HG03095 (cell line): ENCODE measurements at regions not wholly inside any gene's neighbourhood (a gene's known extent, or its start where the extent isn't known, plus 50 kb on each side); places are given as distances from the start of the nearest gene placed in this dataset.
"Not testable (repeated sequence)": the region's sequence is repeated elsewhere in the genome, so short reads cannot be mapped to it uniquely, and the experiment has no call there.

ENCODE experiments used
- ATAC-seq: cut with Tn5 transposase; IDR thresholded peaks from one replicate; pipeline ENCODE4 v1.9.1; 2021; ENCODE audit warnings: moderate library complexity; ENCODE audit not compliant: unreplicated experiment

DNA sequence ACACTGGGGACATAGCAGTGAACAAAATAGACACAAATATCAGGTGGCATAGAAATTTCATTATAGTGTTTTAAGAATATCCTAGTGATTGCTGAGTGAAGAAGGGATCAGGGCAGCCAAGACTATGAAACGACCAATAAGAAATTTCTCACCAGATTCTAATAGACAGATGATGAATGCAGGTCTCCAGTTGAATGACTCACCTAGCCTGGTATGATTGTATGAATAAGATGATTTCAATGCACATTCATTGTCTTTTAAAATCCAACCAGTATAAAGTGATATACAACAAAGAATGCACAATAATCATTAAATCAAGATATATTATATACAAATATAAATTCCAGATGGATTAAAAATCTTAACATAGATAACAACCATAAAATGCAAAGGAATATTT, 124.5 kb upstream of the TENT5A start:
- ATAC-seq: no peak

DNA sequence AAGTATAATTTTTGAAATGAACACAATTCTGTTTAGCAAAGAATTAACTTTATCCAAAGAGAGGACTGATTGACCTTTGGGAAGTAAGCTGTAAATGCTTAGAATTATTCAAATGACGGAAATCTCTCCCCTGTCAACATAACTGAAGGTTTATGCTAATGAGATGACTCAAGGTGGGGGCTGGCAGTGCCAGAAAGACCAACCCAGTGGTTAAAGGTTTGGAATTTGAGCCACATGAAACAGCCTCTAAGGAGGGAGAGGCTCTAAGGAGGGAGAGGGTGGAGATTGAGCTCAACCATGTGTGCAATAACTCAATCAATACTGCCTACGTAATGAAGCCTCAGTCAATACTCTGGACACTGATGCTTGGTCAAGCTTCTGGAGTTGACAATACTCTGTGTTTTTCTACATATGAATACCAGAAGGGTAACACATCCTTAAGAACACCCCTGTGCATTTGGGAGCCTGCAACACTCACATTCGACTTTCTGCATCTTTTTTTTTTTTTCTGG, 123.4 kb upstream of the TENT5A start:
- ATAC-seq: no peak

DNA sequence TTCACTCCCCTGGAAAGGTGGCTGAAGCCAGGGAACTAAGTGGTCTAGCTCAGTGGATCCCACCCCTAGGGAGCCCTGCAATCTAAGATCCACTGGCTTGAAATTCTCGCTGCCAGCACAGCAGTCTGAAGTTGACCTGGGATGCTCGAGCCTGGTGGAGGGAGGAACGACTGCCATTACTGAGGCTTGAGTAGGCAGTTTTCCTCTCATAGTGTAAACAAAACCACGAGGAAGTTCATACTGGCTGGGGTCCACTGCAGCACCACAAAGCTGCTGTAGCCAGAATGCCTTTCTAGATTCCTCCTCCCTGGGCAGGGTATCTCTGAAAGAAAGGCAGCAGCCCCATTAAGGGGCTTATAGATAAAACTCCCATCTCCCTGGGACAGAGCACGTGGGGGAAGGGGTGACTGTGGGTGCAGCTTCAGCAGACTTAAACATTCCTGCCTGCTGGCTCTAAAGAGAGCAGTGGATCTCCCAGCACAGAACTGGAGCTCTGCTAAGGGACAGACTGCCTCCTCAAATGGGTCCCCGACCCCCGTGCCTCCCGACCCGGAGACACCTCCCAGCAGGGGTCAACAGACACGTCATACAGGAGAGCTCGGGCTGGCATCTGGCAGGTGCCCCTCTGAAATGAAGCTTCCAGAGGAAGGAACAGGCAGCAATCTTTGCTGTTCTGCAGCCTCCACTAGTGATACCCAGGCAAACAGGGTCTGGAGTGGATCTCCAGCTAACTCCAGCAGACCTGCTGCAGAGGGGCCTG, 117.4 kb upstream of the TENT5A start:
- not testable (repeated sequence) for ATAC-seq

DNA sequence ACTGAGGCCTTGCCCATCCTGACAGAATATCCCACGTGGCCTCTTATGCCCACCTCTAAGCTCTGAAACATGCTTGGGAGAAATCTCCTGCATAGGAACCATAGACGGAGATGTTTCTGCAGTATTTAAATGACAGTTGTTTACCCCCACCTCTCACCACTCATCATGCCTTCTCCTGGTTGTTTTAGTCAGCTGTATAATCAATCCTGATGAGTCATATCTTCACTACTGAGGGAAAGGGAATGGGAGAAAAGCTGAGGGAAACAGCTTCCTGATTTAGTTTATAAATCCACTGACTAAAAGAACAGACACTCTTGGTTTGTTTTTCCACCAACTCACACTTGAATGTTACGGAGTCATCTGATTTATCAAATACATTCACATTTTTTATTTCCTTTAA, 113.2 kb upstream of the TENT5A start:
- no peak for ATAC-seq

DNA sequence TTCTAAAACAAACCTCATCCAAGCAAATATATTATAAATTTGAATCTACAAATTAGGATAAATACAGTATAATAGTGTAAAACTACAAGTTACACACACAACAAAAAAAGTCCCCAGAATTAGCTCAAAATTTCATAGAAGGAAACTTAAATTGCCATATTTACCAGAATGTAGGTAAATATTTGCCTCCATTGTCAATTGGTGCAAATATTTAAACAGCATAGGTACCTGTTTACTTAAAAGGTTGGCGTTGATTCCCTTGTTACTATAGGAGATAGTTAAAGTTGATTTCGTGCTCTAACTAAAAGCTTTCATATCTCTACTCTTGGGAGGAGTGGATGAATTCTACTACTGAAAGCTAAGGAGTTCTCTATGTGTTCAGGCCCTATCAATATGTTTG, 111.6 kb upstream of the TENT5A start:
- no peak for ATAC-seq

DNA sequence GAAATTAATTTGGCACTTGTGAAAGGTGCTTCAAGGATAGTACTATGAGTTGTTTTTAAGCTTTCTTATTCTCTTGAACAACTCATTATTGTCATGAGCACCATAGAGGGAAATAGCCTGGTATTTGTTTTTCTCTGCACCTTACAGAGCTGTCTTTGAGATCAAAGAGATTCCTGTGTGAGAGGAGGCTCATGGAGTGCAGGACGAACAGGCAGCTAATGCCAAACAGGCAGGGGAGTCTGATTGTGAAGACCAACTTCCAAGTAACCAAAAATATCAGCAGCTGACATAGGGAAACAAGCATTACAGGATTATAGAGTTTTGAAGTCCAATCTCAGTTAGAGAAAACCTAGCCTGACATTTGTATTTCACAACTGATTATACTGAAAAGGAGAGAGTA, 110.6 kb upstream of the TENT5A start:
- ATAC-seq: no peak

DNA sequence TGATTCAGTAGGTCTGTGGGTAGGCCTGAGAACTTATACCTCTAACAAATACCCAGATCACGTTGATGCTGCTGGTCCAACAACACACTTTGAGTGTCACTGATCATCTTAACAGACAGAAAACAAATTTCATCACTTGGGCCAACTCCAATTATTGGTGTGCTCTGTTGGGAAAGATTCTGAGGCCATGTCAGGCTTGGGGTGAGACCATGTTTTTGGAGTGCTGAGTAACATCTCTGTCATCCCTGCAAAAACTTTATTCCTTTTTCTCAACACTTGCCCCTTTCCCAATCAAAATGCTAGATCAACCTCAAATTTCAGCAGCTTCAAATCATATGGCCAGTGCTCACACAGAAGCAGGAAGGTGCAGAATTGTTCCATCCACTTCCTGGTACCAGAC, 108.8 kb upstream of the TENT5A start:
- no peak for ATAC-seq

DNA sequence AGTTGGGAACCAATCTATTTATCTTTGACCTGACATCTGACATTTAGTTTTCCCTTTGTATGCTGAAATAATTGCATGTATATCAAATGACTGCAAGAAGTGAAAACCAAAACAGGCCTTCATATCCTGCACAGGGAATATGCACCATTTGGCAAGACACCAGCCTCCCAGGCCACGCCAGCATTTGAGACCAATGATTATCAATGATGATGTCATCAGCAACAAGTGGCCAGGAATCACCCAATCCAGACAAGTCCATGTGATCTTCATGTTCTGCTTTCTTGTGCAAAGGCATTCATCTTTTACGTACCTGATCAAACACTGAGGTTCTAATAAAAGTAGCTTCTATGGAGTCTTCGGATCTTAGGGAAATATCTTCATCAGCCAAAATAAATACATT, 107.4 kb upstream of the TENT5A start:
- ATAC-seq: no peak

DNA sequence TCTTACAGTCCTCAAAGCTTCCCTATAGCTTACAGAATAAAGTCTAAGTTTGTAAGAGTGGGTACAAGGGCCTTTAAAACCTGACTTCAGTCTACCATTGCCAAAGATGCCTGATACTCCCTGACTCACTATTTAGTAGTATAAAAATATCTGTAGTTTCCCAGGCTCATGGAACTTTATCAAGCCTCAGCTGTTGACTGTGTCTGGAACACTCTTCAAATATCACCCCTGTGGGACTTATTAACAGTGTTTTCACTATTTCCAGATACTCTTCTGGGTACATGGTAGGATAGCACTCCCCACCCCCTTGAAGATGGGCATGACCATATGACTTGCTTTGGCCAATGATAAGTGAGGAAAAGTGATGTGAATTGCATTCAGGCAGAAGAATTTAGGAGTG, 105.3 kb upstream of the TENT5A start:
- no peak for ATAC-seq

DNA sequence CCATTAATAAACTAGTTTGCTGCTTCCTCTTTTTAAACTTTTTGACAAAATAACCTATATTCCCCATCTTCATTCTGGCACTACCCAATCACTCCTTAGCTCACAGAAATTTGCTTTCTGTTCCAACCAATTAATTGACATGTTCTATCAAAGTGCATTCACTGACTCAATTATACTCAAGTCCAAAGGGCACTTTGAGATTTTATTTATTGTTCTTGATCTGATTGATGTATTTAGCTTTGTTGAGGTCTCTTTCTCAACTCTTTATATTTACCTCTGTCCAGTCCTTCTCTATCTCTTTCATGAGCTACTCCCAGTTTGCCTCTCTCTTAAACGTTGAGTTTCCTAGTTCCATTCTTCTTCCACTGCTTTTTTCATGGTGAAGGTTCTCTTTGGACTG, 104.4 kb upstream of the TENT5A start:
- ATAC-seq: no peak

DNA sequence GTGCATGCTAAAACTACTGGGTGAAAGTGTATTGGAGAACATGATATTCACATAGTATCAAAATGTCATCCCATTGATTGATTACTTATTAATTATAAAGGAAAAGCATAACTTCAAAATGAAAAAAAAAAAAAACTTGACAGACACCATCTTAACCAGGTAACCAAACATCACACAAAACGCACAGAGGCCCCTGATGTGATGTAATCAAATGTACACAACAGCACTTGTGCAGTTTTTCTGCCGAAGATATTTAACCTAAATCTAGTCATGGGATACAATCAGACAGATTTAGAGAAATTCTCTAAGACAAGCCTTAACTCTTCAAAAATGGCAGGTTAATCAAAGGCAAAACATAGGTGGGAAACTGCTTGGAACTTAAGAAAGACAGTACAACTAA, 102.0 kb upstream of the TENT5A start:
- no peak for ATAC-seq

DNA sequence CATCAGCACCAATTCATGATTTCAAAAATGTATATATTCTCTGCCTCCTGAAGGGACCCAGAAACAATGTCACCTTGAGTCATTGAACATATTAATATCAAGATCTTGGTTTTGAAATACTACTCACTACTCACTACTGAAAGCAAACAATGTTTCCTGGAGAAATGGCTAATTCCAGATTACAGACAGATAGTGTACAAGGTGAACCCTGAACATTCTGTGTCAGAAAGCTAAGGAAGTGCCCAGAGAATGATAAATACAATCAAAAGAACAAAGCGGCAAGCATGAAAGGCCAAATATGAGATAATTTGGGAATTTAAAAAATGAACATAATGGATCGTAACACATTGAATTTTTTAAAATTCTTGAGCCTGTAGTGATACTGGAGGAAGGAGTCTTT, 101.5 kb upstream of the TENT5A start:
- no peak for ATAC-seq

DNA sequence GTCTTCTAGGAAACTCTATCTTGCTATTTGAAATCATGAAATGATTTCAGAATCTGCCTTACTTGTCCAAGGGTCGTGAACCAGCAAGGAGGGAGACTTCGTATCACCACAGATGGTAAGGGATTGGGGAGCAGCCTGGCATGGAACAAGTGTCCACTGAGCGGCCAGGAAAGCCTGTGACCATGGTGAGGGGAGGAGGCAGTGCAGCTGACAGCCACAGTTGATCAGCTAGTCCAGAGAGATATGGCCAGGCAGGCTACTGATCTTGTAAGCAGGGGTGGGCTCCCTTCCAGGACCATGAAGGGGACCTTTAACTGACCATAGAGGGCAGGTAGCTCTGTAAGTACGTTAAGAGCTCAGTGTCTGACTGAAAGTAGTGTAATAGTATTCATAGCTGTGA, 96.8 kb upstream of the TENT5A start:
- no peak for ATAC-seq

DNA sequence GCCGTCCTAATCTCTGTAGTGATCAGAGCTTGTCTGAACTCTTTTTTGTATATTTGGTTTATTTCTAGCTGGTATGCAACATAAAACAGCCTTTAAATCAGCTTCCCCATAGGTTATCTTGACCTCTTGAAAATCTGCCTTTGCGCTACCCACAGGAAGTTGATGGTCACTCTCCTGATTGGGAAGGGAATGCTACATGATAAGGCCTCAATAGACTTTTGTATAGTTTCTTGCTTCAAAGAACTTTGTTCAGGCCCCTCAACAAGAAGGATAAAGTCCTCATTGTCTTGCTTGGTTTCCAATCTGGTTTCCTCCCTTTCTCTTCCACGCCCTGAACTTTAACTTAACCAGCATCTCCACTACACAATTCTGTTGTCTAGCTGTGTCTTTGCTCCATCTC, 95.4 kb upstream of the TENT5A start:
- no peak for ATAC-seq

DNA sequence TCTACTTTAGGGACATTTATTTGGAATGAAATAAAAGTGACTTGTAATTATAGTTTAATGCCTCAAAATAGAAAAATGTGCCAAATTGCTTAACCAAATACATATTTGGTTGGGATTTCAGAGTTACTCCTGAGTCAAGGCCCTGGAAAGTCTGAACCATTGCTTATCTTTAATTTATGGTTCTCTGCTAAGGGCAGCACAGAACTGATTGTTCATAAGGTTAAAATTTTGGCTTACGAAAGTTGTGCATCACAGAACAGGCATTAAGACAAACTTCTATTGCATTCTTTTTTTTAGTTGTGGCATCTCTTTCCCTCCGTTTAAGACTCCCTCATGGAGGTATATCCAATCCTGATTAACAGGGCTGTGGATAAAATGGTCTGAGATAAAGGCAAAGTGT, 92.2 kb upstream of the TENT5A start:
- ATAC-seq: no peak

DNA sequence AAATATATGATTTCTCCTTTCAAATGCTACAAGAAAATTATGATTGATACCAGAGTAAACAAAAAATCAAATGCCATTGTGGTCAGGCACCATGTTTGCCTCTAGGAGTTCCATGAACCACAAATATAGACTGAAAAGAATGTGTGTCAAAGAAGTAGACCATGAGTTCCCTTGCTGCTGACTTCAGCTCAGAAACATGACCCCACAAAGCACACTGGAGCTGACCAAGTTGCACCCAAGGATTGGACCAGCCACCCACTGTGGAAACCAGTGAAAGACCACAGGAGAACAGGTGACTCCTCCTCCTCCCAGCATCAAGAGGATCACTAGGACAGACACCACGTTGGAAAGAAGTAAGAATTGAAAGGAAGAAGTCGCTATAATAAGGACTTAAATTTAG, 90.8 kb upstream of the TENT5A start:
- ATAC-seq: no peak

DNA sequence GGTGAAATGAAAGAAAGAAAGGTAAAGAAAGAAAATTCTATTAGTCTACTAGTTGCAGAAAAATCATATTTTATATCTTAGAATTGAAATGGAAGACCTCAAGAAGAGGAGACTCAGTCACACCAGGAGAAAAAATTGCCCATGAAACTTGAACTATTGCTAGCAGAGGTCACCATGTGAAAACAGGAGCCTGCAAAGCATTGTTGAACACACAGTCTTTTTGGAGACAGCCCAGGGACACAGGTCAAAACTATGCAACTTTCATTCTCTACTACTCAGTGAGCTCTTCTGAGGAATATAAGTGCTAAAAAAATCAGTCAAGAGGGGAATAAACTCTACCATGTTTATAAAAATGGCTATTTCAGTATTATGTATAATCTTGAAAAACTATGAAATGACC, 89.8 kb upstream of the TENT5A start:
- no peak for ATAC-seq

DNA sequence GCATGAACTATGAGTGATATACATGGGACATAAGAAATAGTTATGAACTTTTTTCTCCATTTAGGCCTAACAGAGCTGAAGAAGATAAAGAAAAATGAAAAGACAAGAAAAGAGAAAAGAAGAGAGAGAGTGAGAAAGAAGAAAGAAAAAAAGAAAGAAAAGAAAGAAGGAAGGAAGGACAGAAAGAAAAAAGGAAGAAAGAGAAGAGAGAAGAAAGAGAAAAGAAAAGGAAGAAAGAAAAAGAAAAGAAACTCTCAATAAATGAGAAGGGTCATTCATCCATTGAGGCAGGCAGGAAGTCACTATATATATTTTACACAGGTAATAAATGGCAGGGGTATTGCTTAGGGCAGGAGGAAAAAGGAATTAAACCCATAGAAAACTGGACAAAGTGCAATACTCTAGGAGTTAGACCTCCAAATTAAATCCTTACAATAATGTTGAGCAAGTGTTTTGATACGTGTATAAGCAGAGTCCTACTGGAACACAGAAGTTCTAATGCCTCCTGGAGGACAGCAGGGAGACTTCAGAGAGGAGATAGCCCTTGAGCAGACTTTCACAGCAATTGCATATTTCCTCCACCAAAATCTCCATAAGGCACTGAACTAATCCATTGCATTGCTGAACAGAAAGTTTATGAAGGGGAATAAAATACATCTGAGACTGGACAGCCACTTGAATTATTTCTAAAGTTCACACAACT, 86.4 kb upstream of the TENT5A start:
- ATAC-seq: no peak

DNA sequence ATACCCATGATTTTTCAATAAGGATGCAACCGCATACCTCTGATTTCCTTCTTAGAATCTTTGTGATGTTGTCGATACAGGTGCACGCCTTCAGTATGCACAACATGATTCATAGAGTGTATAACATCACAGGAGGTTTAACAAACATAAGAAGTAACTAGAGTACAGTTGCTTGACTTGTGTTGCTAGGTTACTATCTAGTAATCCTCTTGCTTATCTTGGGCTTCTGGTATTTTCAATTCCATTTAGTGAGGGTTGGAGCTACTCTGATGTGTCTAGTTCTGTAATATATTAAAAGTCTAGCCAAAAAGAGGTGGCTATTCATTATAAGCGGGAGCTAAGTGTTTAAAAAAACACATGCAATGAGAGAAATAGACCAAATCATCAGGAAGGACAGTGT, 85.5 kb upstream of the TENT5A start:
- ATAC-seq: no peak

DNA sequence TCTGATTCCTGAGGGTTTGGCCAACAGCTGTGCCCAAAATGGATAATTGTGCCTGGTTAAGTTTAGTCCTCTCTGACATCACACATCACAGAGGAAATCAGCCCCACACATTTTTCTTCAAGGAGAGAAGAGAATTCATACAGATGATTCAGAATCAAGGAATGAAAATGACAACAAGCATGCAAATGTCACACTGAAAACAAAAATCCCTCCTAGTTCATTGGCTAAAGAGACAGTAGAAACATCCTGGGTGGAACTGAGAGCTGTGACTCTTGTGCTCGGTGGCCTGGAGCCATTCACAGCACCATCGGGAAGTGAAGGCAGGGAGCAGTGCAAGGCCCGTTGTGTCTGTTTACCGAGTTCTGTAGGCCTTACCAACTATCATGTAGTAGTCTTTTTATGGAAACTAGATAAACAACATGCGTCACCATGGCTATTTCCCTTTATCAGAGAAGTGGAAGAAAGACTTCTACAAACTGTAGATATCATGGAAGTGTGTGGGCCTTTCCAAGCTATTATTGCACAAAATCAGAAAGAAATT, 81.7 kb upstream of the TENT5A start:
- no peak for ATAC-seq

DNA sequence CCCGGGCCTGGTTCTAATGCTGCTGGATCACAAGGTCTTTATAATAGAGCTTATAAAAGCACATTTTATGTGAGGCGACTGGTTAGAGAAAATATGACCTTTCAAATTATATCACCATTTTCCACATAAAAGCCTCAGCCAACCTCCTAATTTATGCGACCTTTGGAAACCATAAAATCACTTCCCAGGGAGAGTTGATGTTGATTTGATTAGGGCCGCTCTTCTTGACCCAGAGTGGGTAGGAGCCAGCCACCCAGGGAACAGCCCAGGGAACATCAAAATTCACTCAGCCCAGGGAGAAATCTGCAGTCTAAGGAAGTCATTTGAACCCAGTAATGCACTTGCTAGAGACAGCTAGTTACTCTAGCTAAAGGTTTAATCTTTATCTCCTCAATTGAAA, 79.8 kb upstream of the TENT5A start:
- no peak for ATAC-seq

DNA sequence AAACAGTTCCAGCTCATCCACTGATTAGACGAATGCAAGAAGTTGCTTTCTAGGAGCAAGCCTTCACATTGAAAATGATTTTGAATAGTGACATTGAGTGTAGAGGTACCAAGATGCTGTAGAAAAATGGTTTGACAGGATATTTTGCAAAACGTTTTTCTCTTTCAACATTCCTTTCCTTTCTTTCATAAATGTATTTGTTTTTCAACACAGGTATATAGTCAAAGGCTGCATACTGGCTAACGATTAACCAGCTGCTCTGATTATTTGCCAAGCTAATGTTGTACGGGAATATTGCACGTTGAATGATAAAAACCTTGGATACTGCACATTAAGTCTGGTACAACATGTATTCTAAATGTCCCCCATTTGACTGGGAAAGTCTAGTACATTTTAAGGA, 78.8 kb upstream of the TENT5A start:
- no peak for ATAC-seq
